ENCODE measurements at regions not wholly inside any gene's neighbourhood (a gene's known extent, or its start where the extent isn't known, plus 50 kb on each side); places are given as distances from the start of the nearest gene placed in this dataset.

- Mint-ChIP-seq H3K4me3 (no peak overlapping the region), H3K27ac (no peak overlapping the region)
- CTCF ChIA-PET = no interaction called here
Measured at GRCh38 chr10:52551046-52551445, 221.5 kb downstream of the MBL2 start.

GRCh38 chr10:52558090-52558489, 214.5 kb downstream of the MBL2 start:
- ChIA-PET POLR2A (no interaction called here), CTCF (interaction anchor here (0.8 to 1.0 kb wide), 2 partner anchors 9 to 1376 kb away, joined by 3 read pairs; no protein-coding TSS in a partner anchor)
- Mint-ChIP-seq H3K9me3 (no peaks in the 10 kb centered on the region), H3K36me3 (ENCODE audit: low read depth) (no peaks in the 10 kb centered on the region), H3K27ac (no peak overlapping the region), H3K27me3 (no peaks in the 10 kb centered on the region), H3K4me3 (no peak overlapping the region), H3K4me1 (no peaks in the 10 kb centered on the region)
- DNase-seq = no peak

More at GRCh38 chr10:52551046-52551445, 221.5 kb downstream of the MBL2 start:
- Mint-ChIP-seq H3K4me1 (no peaks in the 10 kb centered on the region), H3K36me3 (ENCODE audit: low read depth) (no peaks in the 10 kb centered on the region), H3K9me3 (no peaks in the 10 kb centered on the region), H3K27me3 (no peaks in the 10 kb centered on the region)
- DNase-seq = no peak
- POLR2A ChIA-PET = no interaction called here

GRCh38 chr10:52561322-52561721, 211.3 kb downstream of the MBL2 start:
- Mint-ChIP-seq H3K4me1 (no peaks in the 10 kb centered on the region), H3K36me3 (ENCODE audit: low read depth) (no peaks in the 10 kb centered on the region), H3K27ac (no peak overlapping the region), H3K4me3 (no peak overlapping the region), H3K9me3 (no peaks in the 10 kb centered on the region), H3K27me3 (no peaks in the 10 kb centered on the region)
- ChIA-PET POLR2A (no interaction called here), CTCF (no interaction called here)
- no peak for DNase-seq

- ChIA-PET POLR2A (no interaction called here), CTCF (no interaction called here)
- H3K4me3 Mint-ChIP-seq = no peak overlapping the region
- no peak for DNase-seq
- no peaks in the 10 kb centered on the region for H3K9me3 Mint-ChIP-seq
- H3K27ac Mint-ChIP-seq = no peak overlapping the region
- H3K27me3 Mint-ChIP-seq = no peaks in the 10 kb centered on the region
- H3K4me1 Mint-ChIP-seq = no peaks in the 10 kb centered on the region
- no peaks in the 10 kb centered on the region for H3K36me3 Mint-ChIP-seq (ENCODE audit: low read depth)
Measured at GRCh38 chr10:52563360-52563759, 209.2 kb downstream of the MBL2 start.

GRCh38 chr10:52566471-52567246, 205.9 kb downstream of the MBL2 start:
- POLR2A ChIA-PET = no interaction called here
- H3K4me3 Mint-ChIP-seq = no peak overlapping the region
- H3K36me3 Mint-ChIP-seq (ENCODE audit: low read depth) = no peaks in the 10 kb centered on the region
- DNase-seq = no peak
- CTCF ChIA-PET = interaction anchor here (1.0 kb wide), 1 partner anchor 9 kb away, joined by 3 read pairs; no protein-coding TSS in a partner anchor
- H3K4me1 Mint-ChIP-seq = no peaks in the 10 kb centered on the region
- H3K27ac Mint-ChIP-seq = no peak overlapping the region
- no peaks in the 10 kb centered on the region for H3K27me3 Mint-ChIP-seq
- no peaks in the 10 kb centered on the region for H3K9me3 Mint-ChIP-seq

GRCh38 chr10:52567247-52567580, 205.4 kb downstream of the MBL2 start:
- Mint-ChIP-seq H3K27ac (no peak overlapping the region), H3K4me1 (no peaks in the 10 kb centered on the region), H3K4me3 (no peak overlapping the region), H3K9me3 (no peaks in the 10 kb centered on the region), H3K27me3 (no peaks in the 10 kb centered on the region), H3K36me3 (ENCODE audit: low read depth) (no peaks in the 10 kb centered on the region)
- DNase-seq = no peak
- ChIA-PET POLR2A (no interaction called here), CTCF (interaction anchor here (0.6 to 1.0 kb wide), 2 partner anchors 9 to 126 kb away, joined by 3 read pairs; no protein-coding TSS in a partner anchor)

- no peaks in the 10 kb centered on the region for H3K36me3 Mint-ChIP-seq (ENCODE audit: low read depth)
- no peaks in the 10 kb centered on the region for H3K9me3 Mint-ChIP-seq
- H3K27ac Mint-ChIP-seq = no peak overlapping the region
- H3K27me3 Mint-ChIP-seq = no peaks in the 10 kb centered on the region
- no peak for DNase-seq
- no peaks in the 10 kb centered on the region for H3K4me1 Mint-ChIP-seq
- POLR2A ChIA-PET = no interaction called here
- CTCF ChIA-PET = no interaction called here
- no peak overlapping the region for H3K4me3 Mint-ChIP-seq
Measured at GRCh38 chr10:52568309-52568708, 204.3 kb downstream of the MBL2 start.

- DNase-seq = no peak
- POLR2A ChIA-PET = interaction anchor here (0.5 kb wide), 1 partner anchor 713 kb away, joined by 3 read pairs; no protein-coding TSS in a partner anchor
- H3K36me3 Mint-ChIP-seq (ENCODE audit: low read depth) = no peaks in the 10 kb centered on the region
- H3K4me3 Mint-ChIP-seq = no peak overlapping the region
- H3K27me3 Mint-ChIP-seq = no peaks in the 10 kb centered on the region
- no peaks in the 10 kb centered on the region for H3K9me3 Mint-ChIP-seq
- CTCF ChIA-PET = no interaction called here
- no peaks in the 10 kb centered on the region for H3K4me1 Mint-ChIP-seq
- no peak overlapping the region for H3K27ac Mint-ChIP-seq
Measured at GRCh38 chr10:52570490-52570889, 202.1 kb downstream of the MBL2 start.

- Mint-ChIP-seq H3K4me3 (no peak overlapping the region), H3K27me3 (no peaks in the 10 kb centered on the region), H3K9me3 (no peaks in the 10 kb centered on the region), H3K4me1 (no peaks in the 10 kb centered on the region), H3K36me3 (ENCODE audit: low read depth) (no peaks in the 10 kb centered on the region), H3K27ac (no peak overlapping the region)
- no peak for DNase-seq
- CTCF ChIA-PET = no interaction called here
- POLR2A ChIA-PET = no interaction called here
Measured at GRCh38 chr10:52571018-52571417, 201.6 kb downstream of the MBL2 start.

- CTCF ChIA-PET = no interaction called here
Measured at GRCh38 chr10:52571516-52572182, 200.9 kb downstream of the MBL2 start.

GRCh38 chr10:52573347-52573746, 199.2 kb downstream of the MBL2 start:
- DNase-seq = no peak
- POLR2A ChIA-PET = no interaction called here
- Mint-ChIP-seq H3K27ac (no peak overlapping the region), H3K27me3 (no peaks in the 10 kb centered on the region), H3K9me3 (no peaks in the 10 kb centered on the region), H3K4me1 (no peaks in the 10 kb centered on the region), H3K36me3 (ENCODE audit: low read depth) (no peaks in the 10 kb centered on the region), H3K4me3 (no peak overlapping the region)
- CTCF ChIA-PET = no interaction called here

More at GRCh38 chr10:52571516-52572182, 200.9 kb downstream of the MBL2 start:
- no peaks in the 10 kb centered on the region for H3K4me1 Mint-ChIP-seq
- no peaks in the 10 kb centered on the region for H3K27me3 Mint-ChIP-seq
- no peak for DNase-seq
- H3K9me3 Mint-ChIP-seq = no peaks in the 10 kb centered on the region
- H3K36me3 Mint-ChIP-seq (ENCODE audit: low read depth) = no peaks in the 10 kb centered on the region
- H3K4me3 Mint-ChIP-seq = no peak overlapping the region
- POLR2A ChIA-PET = interaction anchor here (0.6 kb wide), 1 partner anchor 9 kb away, joined by 9 read pairs; no protein-coding TSS in a partner anchor
- no peak overlapping the region for H3K27ac Mint-ChIP-seq

GRCh38 chr10:52574697-52575096, 197.9 kb downstream of the MBL2 start:
- ChIA-PET POLR2A (no interaction called here), CTCF (no interaction called here)
- H3K27me3 Mint-ChIP-seq = no peaks in the 10 kb centered on the region
- H3K9me3 Mint-ChIP-seq = no peaks in the 10 kb centered on the region
- H3K4me1 Mint-ChIP-seq = no peaks in the 10 kb centered on the region
- no peak for DNase-seq
- no peaks in the 10 kb centered on the region for H3K36me3 Mint-ChIP-seq (ENCODE audit: low read depth)
- no peak overlapping the region for H3K27ac Mint-ChIP-seq
- H3K4me3 Mint-ChIP-seq = no peak overlapping the region

GRCh38 chr10:52577047-52577446, 195.5 kb downstream of the MBL2 start:
- H3K9me3 Mint-ChIP-seq = peaks cover 4% of the 10 kb centered on the region
- H3K4me3 Mint-ChIP-seq = no peak overlapping the region
- no peak overlapping the region for H3K27ac Mint-ChIP-seq
- no peaks in the 10 kb centered on the region for H3K4me1 Mint-ChIP-seq
- CTCF ChIA-PET = no interaction called here
- no peak for DNase-seq
- no peaks in the 10 kb centered on the region for H3K36me3 Mint-ChIP-seq (ENCODE audit: low read depth)
- POLR2A ChIA-PET = no interaction called here
- H3K27me3 Mint-ChIP-seq = no peaks in the 10 kb centered on the region
